ENCODE measurements at regions not wholly inside any gene's neighbourhood (a gene's known extent, or its start where the extent isn't known, plus 50 kb on each side); places are given as distances from the start of the nearest gene placed in this dataset.

DNA sequence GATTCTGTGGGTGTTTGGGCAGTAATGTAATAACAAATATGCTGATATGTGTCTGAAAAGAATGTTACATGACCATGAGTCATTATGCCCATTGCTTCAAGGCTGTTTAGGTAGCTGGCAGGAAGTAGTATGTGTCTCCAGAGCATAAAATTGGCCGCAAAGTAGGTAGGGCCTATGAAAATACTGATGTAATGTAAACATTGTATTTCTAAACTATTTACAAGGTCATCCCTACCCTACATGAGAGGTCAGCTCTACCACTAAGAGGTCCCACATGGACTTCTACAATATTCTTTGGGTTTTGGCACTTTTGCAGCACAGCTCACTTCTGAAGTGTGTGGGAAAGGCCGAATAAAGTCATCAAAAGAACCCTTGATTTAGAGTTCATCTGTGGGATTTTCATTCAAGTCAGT lies 301.9 kb downstream of the AHR start:
- Histone ChIP-seq H3K27ac (ENCODE audit: low read depth, low read length) (no peak overlapping the region), H3K79me2 (ENCODE audit: control insufficient read depth, low read length) (no peaks in the 10 kb centered on the region), H3K27me3 (ENCODE audit: control insufficient read depth, low read length) (no peaks in the 10 kb centered on the region), H3K36me3 (ENCODE audit: control insufficient read depth, low read length) (no peaks in the 10 kb centered on the region), H3K4me1 (ENCODE audit: control insufficient read depth, low read length) (no peaks in the 10 kb centered on the region), H3K4me3 (ENCODE audit: low read length) (no peak overlapping the region), H3F3A (ENCODE audit: control insufficient read depth, insufficient read depth) (no peaks in the 10 kb centered on the region), H3K9me2 (replicated peaks; ENCODE audit: control insufficient read depth, low read length) (no peaks in the 10 kb centered on the region), H3K4me2 (ENCODE audit: low read length) (no peak overlapping the region), H3K9me3 (ENCODE audit: control insufficient read depth, insufficient read depth, low read length) (no peaks in the 10 kb centered on the region), H4K20me1 (ENCODE audit: control insufficient read depth, insufficient read depth, low read depth, low read length) (no peaks in the 10 kb centered on the region)
- TF ChIP-seq EZH2phosphoT487 (IDR thresholded peaks at IDR 0.05; ENCODE audit: borderline replicate concordance, low read length), result no peak
- TF ChIP-seq, protein P1, sequence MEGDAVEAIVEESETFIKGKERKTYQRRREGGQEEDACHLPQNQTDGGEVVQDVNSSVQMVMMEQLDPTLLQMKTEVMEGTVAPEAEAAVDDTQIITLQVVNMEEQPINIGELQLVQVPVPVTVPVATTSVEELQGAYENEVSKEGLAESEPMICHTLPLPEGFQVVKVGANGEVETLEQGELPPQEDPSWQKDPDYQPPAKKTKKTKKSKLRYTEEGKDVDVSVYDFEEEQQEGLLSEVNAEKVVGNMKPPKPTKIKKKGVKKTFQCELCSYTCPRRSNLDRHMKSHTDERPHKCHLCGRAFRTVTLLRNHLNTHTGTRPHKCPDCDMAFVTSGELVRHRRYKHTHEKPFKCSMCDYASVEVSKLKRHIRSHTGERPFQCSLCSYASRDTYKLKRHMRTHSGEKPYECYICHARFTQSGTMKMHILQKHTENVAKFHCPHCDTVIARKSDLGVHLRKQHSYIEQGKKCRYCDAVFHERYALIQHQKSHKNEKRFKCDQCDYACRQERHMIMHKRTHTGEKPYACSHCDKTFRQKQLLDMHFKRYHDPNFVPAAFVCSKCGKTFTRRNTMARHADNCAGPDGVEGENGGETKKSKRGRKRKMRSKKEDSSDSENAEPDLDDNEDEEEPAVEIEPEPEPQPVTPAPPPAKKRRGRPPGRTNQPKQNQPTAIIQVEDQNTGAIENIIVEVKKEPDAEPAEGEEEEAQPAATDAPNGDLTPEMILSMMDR (IDR thresholded peaks at IDR 0.05; ENCODE audit: low read depth, low read length, poor library complexity, severe bottlenecking), result no peak

DNA sequence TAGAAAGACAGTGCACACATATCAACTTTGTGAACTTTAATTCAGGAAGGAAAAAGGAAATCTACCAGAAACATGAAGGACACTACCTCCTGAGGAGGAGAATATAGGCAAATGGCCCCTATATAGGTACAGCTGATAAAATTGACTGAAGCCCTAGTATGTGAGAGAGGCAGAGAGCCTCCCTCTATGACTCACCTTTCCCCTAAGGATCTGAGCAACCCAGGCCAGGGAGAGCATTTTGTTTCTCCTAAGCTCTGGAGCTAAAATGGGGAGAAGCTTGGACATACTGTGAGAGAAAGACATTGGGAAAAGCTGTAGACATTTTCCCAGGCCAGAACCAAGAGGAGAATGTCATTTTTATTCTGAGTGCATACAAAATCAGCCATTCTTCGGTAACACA lies 303.5 kb downstream of the AHR start:
- Histone ChIP-seq H3F3A (ENCODE audit: control insufficient read depth, insufficient read depth) (no peaks in the 10 kb centered on the region), H3K27ac (ENCODE audit: low read depth, low read length) (no peak overlapping the region), H3K79me2 (ENCODE audit: control insufficient read depth, low read length) (no peaks in the 10 kb centered on the region), H3K4me2 (ENCODE audit: low read length) (no peak overlapping the region), H3K27me3 (ENCODE audit: control insufficient read depth, low read length) (no peaks in the 10 kb centered on the region), H4K20me1 (ENCODE audit: control insufficient read depth, insufficient read depth, low read depth, low read length) (no peaks in the 10 kb centered on the region), H3K36me3 (ENCODE audit: control insufficient read depth, low read length) (no peaks in the 10 kb centered on the region), H3K4me3 (ENCODE audit: low read length) (no peak overlapping the region), H3K9me3 (ENCODE audit: control insufficient read depth, insufficient read depth, low read length) (no peaks in the 10 kb centered on the region), H3K9me2 (replicated peaks; ENCODE audit: control insufficient read depth, low read length) (no peaks in the 10 kb centered on the region), H3K4me1 (ENCODE audit: control insufficient read depth, low read length) (no peaks in the 10 kb centered on the region)
- TF ChIP-seq, protein P1 (IDR thresholded peaks at IDR 0.05; ENCODE audit: low read depth, low read length, poor library complexity, severe bottlenecking), result no peak
- no peak for TF ChIP-seq EZH2phosphoT487 (IDR thresholded peaks at IDR 0.05; ENCODE audit: borderline replicate concordance, low read length)

DNA sequence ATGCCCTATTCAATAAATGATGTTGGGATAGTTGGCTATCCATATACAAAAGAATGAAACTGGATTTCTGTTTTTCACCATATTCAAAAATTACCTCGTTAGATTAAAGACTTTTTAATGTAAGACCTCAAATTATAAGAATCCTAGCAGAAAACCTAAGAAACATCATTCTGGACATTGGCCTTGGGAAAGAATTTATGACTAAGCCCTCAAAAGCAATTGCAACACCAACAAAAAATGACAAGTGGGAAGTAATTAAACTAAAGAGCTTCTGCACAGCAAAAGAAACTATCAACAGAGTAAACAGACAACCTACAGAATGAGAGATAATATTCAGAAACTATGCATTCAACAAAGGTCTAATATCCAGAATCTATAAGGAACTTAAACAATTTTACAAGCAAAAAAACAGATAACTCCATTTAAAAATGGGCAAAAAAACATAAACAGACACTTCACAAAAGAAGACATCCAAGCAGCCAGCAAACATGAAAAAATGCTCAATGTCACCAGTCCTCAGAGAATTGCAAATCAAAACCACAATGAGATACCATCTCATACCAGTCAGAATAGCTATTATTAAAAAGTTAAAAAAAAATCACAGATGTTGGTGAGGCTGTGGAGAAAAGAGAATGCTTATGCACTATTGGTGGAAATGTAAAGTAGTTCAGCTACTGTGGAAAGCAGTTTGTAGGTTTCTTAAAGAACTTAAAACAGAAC lies 309.8 kb downstream of the AHR start:
- H3K4me2 ChIP-seq (ENCODE audit: low read length), result no peak overlapping the region

More for the DNA sequence above, 309.8 kb downstream of the AHR start:
- Histone ChIP-seq H4K20me1 (ENCODE audit: control insufficient read depth, insufficient read depth, low read depth, low read length) (no peaks in the 10 kb centered on the region), H3F3A (ENCODE audit: control insufficient read depth, insufficient read depth) (no peaks in the 10 kb centered on the region), H3K36me3 (ENCODE audit: control insufficient read depth, low read length) (no peaks in the 10 kb centered on the region), H3K79me2 (ENCODE audit: control insufficient read depth, low read length) (no peaks in the 10 kb centered on the region), H3K9me3 (ENCODE audit: control insufficient read depth, insufficient read depth, low read length) (no peaks in the 10 kb centered on the region), H3K27me3 (ENCODE audit: control insufficient read depth, low read length) (no peaks in the 10 kb centered on the region), H3K4me3 (ENCODE audit: low read length) (no peak overlapping the region), H3K9me2 (replicated peaks; ENCODE audit: control insufficient read depth, low read length) (no peaks in the 10 kb centered on the region; the same call in 1 of the 2 replicates), H3K4me1 (ENCODE audit: control insufficient read depth, low read length) (no peaks in the 10 kb centered on the region), H3K27ac (ENCODE audit: low read depth, low read length) (no peak overlapping the region)
- TF ChIP-seq, protein P1 (IDR thresholded peaks at IDR 0.05; ENCODE audit: low read depth, low read length, poor library complexity, severe bottlenecking), result no peak
- TF ChIP-seq EZH2phosphoT487 (IDR thresholded peaks at IDR 0.05; ENCODE audit: borderline replicate concordance, low read length), result no peak

All from DOHH2 (cell line).